HepG2 (cell line): ENCODE measurements at regions not wholly inside any gene's neighbourhood (a gene's known extent, or its start where the extent isn't known, plus 50 kb on each side); places are given as distances from the start of the nearest gene placed in this dataset.

ENCODE experiments used
- ATRX ChIP-seq: sonication (generic); formaldehyde crosslinking; IDR thresholded peaks from 2 replicates; pipeline ENCODE4 v1.4.0; 2020; ENCODE audit warnings: missing genetic modification reagents, borderline replicate concordance
- ERF ChIP-seq: IDR thresholded peaks from 2 replicates; pipeline ENCODE4 v1.6.1; 2018; ENCODE audit warnings: missing biosample characterization, missing genetic modification reagents
- HMG20A ChIP-seq: IDR thresholded peaks from 2 replicates; pipeline ENCODE4 v1.6.1; 2016; ENCODE audit warnings: borderline replicate concordance
- HMGXB3 ChIP-seq: sonication (generic); formaldehyde crosslinking; IDR thresholded peaks from 2 replicates; pipeline ENCODE4 v1.4.0; 2020; ENCODE audit warnings: missing genetic modification reagents, borderline replicate concordance
- NFYB ChIP-seq: sonication (generic); formaldehyde crosslinking; IDR thresholded peaks from 2 replicates; pipeline ENCODE4 v1.4.0; 2020; ENCODE audit warnings: missing genetic modification reagents
- NR2F6 ChIP-seq, 2 experiments: IDR thresholded peaks; 2 replicates each; pipeline ENCODE4 v1.6.1; 2016; ENCODE audit warnings: antibody characterized with exemption in 1 of 2, mild to moderate bottlenecking in 1 of 2
- PRDM15 ChIP-seq: sonication (generic); formaldehyde crosslinking; IDR thresholded peaks from 2 replicates; pipeline ENCODE4 v1.4.0; 2020; ENCODE audit warnings: missing genetic modification reagents
- SNAPC4 ChIP-seq: sonication (generic); formaldehyde crosslinking; IDR thresholded peaks from 2 replicates; pipeline ENCODE4 v1.4.0; 2020; ENCODE audit warnings: mild to moderate bottlenecking, missing genetic modification reagents
- STAG1 ChIP-seq: sonication (generic); formaldehyde crosslinking; IDR thresholded peaks from 2 replicates; pipeline ENCODE4 v1.4.0; 2020; ENCODE audit warnings: missing genetic modification reagents
- TEAD3 ChIP-seq: optimal IDR thresholded peaks from 2 replicates; pipeline ENCODE3; 2016; ENCODE audit warnings: borderline replicate concordance
- TFDP1 ChIP-seq: IDR thresholded peaks from 2 replicates; pipeline ENCODE4 v1.6.1; 2016; ENCODE audit warnings: missing compliant biosample characterization, missing genetic modification reagents, borderline replicate concordance
- ZNF430 ChIP-seq: sonication (generic); formaldehyde crosslinking; IDR thresholded peaks from 2 replicates; pipeline ENCODE4 v1.9.0; 2021; ENCODE audit warnings: mild to moderate bottlenecking, missing genetic modification reagents

- TF ChIP-seq HMGXB3 (CRISPR knock-in tag) (peak; percentile 70; the same call in 1 of the 2 replicates), HMG20A (CRISPR knock-in tag) (peak; percentile 85), ERF (CRISPR knock-in tag) (peak; percentile 96), ATRX (CRISPR knock-in tag) (no peak), NR2F6 (IDR thresholded peaks at IDR 0.05) (no peak), NR2F6 (CRISPR knock-in tag; IDR thresholded peaks at IDR 0.05) (peak; percentile 33; the same call in 1 of the 2 replicates), NFYB (CRISPR knock-in tag) (no peak), TEAD3 (peak; percentile 82), STAG1 (peak; percentile 18; the same call in 1 of the 2 replicates), TFDP1 (CRISPR knock-in tag) (peak; percentile 87), SNAPC4 (CRISPR knock-in tag) (0 out of 2 replicates have a peak, but pooled peaks have one; percentile 27), PRDM15 (CRISPR knock-in tag) (0 out of 2 replicates have a peak, but pooled peaks have one; percentile 28), ZNF430 (CRISPR knock-in tag) (peak; percentile 81; the same call in 1 of the 2 replicates)
These were observed 55.7 kb upstream of the TNFAIP3 start (continued) for GRCh38 chr6:137811121-137811915.
